GM12865 (cell line): ENCODE measurements at regions not wholly inside any gene's neighbourhood (a gene's known extent, or its start where the extent isn't known, plus 50 kb on each side); places are given as distances from the start of the nearest gene placed in this dataset.
"Not testable (repeated sequence)": the region's sequence is repeated elsewhere in the genome, so short reads cannot be mapped to it uniquely, and the experiment has no call there.

Source experiments
- DNase-seq: peaks from one replicate; pipeline ENCODE4 v3.0.0; 2010; ENCODE audit warnings: low read depth
- H3K4me3 ChIP-seq: 2 replicates; pipeline ENCODE4 v1.5.1; 2011; ENCODE audit warnings: mild to moderate bottlenecking, low read depth, low read length, control low read depth
- TF ChIP-seq, protein P1 (sequence below): IDR thresholded peaks from 2 replicates; pipeline ENCODE4 v1.5.1; 2011; ENCODE audit warnings: low read length, control low read depth, low read depth, inconsistent platforms; ENCODE audit not compliant: insufficient read depth; ENCODE audit errors: missing control alignments

DNA sequence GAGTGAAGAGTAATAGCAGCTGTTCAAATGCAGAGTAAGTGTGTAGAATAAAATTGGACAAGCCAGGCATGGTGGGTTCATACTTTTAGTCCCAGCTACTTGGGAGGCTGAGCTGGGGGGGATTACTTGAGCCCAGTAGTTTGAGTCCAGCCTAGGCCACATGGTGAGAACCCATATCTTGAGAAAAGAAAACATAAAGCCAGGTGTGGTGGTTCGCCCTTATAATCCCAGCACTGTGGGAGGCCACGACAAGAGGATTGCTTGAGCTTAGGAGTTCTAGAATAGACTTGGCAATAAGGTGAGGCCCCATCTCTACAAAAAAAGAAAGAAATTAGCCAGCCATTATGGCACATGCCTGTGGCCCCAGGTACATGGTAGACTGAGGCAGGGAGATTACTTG lies 1241.1 kb downstream of the UQCRFS1 start:
- TF ChIP-seq, protein P1, sequence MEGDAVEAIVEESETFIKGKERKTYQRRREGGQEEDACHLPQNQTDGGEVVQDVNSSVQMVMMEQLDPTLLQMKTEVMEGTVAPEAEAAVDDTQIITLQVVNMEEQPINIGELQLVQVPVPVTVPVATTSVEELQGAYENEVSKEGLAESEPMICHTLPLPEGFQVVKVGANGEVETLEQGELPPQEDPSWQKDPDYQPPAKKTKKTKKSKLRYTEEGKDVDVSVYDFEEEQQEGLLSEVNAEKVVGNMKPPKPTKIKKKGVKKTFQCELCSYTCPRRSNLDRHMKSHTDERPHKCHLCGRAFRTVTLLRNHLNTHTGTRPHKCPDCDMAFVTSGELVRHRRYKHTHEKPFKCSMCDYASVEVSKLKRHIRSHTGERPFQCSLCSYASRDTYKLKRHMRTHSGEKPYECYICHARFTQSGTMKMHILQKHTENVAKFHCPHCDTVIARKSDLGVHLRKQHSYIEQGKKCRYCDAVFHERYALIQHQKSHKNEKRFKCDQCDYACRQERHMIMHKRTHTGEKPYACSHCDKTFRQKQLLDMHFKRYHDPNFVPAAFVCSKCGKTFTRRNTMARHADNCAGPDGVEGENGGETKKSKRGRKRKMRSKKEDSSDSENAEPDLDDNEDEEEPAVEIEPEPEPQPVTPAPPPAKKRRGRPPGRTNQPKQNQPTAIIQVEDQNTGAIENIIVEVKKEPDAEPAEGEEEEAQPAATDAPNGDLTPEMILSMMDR = no peak
- DNase-seq = no peak
- no peak overlapping the region for H3K4me3 ChIP-seq

DNA sequence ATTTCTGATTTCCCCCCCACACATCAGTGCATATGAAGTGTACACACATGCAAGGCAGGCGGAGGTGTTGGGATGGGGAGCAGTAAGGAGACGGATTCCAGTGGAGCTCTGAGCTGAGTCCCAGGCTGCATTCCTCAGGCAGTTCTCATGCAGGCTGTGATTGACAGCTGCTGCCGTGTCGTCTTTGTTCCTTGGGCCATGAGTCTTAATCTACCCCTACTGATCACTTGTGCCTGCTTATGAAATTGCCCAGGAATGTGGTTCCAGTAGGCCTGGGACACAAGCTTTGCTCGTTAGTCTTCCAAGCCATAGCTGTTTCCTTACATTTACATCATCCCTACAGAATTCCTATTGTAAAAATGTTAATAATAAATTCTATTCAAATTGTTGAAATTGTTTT lies 1241.9 kb downstream of the UQCRFS1 start:
- DNase-seq = no peak
- TF ChIP-seq, protein P1 = no peak
- no peak overlapping the region for H3K4me3 ChIP-seq

DNA sequence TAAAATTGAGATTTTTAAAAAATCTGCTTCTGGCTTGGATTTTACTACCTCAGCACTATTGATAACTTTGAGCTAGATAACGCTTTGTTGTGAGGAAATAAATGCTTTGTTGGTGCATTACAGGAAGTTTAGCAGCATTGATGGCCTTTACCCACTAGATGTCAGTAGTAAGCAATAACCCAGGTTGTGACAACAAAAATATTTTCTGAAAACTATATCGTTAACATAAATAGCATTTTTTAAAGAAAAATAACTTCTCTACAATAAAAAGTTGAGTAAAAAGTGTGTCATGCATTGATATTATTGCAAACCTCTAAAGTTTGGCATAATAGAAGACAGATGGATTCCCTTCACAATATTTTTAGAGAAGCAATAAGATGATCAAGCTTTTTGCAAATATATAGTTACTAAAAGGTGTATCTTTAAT lies 1246.5 kb downstream of the UQCRFS1 start:
- TF ChIP-seq, protein P1 = peak; percentile 67
- peak; percentile 21 for DNase-seq
- H3K4me3 ChIP-seq = no peak overlapping the region

DNA sequence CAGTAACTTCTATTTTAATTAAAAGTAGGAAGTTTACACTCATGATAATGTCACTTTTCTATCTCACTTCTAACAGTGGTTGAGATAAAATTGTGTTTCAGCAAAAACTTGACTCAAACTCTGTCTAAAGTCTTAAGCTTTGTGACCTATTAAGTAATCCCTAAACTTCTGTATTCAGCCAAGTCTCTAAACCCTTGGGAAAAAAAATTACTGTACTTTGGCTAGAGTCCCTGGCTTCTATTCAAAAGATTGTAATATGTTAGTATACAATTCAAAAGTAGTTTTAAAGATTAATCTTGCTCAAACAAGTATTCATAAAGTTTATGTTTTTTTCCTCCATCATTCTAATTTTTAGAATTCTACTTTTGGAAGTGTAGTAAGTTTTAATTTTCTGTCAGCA lies 1248.8 kb downstream of the UQCRFS1 start:
- H3K4me3 ChIP-seq = no peak overlapping the region
- no peak for DNase-seq
- TF ChIP-seq, protein P1 = no peak

DNA sequence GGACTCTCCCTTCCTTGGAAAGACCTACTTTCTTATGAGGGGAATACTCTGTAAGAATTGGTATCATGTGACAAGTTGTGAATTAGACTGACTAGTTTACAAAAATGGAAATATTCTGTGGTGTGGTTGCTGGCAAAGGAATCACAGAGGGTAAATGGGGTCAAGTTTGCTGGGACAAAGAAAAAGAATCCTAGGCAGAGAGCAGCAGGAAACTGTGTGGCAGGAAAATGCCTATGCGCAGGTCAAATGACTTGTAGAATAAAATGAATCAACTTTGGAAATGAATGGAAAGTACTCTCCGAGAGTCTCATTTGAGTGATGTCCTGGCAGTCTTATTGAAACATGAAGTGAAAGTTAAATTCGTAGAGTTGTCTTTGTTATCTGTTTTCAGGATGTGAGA lies 1250.7 kb downstream of the UQCRFS1 start:
- H3K4me3 ChIP-seq = no peak overlapping the region
- TF ChIP-seq, protein P1 = no peak
- DNase-seq = no peak

DNA sequence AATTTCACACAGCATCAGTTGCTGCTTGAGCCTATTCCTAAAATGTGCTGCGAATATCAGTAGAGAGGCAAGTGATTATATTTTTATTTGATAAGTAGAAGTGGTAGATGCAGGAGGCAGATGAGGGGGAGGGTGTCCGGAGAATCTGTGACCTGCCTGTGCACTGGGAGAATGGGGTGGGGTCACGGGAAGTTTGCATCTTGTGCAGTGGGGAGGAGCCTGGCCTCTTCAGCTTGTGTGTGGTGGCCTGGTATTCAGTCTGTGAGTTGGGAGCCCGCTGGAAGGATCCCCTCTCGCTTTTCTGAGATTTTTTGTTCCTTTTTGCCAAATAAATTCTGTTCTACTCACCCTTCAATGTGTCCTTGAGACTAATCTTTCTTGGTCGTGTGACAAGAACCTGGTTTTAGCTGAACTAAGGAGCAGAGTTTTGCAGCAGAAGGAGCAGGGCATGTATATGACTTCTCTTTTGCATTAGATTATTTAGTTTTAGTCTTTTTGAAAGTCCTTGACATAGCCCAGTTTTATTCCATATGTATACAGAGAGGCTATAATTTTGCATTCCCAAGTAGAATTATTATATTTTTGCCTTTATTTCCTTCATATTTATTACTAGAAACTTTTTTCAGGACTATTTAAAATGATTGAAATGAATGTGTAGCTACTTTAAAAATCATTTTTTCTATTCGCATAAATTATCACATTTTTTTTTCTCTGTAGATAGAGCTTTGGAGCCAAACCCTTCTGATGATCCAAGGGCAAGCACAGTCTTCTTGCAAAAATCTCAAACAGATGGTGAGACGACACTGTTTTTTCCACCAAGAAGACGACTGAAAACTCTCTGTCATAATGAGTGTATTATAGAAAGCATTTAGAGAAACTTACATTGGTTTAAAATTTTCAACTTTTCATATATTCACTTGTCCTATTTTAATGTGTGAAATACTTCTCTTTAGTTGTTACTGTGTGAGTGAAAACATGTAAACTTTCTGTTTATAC lies 1257.2 kb downstream of the UQCRFS1 start:
- TF ChIP-seq, protein P1 = no peak
- DNase-seq = no peak
- no peak overlapping the region for H3K4me3 ChIP-seq

DNA sequence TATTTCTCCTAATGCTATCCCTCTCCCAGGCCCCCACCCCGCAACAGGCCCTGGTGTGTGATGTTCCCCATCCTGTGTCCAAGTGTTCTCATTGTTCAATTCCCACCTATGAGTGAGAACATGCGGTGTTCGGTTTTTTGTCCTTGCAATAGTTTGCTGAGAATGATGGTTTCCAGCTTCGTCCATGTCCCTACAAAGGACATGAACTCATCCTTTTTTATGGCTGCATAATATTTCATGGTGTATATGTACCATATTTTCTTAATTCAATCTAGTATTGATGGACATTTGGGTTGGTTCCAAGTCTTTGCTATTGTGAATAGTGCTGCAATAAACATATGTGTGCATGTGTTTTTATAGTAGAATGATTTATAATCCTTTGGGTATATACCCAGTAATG lies 1270.3 kb downstream of the UQCRFS1 start:
- not testable (repeated sequence) for DNase-seq, H3K4me3 ChIP-seq
